ENCODE measurements at regions not wholly inside any gene's neighbourhood (a gene's known extent, or its start where the extent isn't known, plus 50 kb on each side); places are given as distances from the start of the nearest gene placed in this dataset.
A peak's percentile ranks its signal among the peaks of the same experiment; 100 is the strongest.

GRCh38 chr9:11755951-11756350 lies 937.2 kb upstream of the TYRP1 start:
- DNase-seq = no peak

GRCh38 chr9:11757408-11757807 lies 935.8 kb upstream of the TYRP1 start:
- DNase-seq = no peak

- DNase-seq = no peak
These were observed 935.2 kb upstream of the TYRP1 start for GRCh38 chr9:11758016-11758415.

- no peak for DNase-seq
These were observed 913.2 kb upstream of the TYRP1 start for GRCh38 chr9:11779971-11780370.

- DNase-seq = no peak
These were observed 900.3 kb upstream of the TYRP1 start for GRCh38 chr9:11792870-11793269.

- DNase-seq = no peak
These were observed 898.2 kb upstream of the TYRP1 start for GRCh38 chr9:11794984-11795383.

GRCh38 chr9:11805969-11806368 lies 887.2 kb upstream of the TYRP1 start:
- DNase-seq = no peak

- DNase-seq = no peak
These were observed 871.7 kb upstream of the TYRP1 start for GRCh38 chr9:11821306-11821975.

GRCh38 chr9:11828201-11828600 lies 865.0 kb upstream of the TYRP1 start:
- DNase-seq = no peak

- no peak for DNase-seq
These were observed 860.1 kb upstream of the TYRP1 start for GRCh38 chr9:11833056-11833455.

- DNase-seq = no peak
These were observed 824.4 kb upstream of the TYRP1 start for GRCh38 chr9:11868795-11869194.

GRCh38 chr9:11871852-11872251 lies 821.3 kb upstream of the TYRP1 start:
- peak; percentile 13 for DNase-seq

GRCh38 chr9:11872471-11872870 lies 820.7 kb upstream of the TYRP1 start:
- peak; percentile 37 for DNase-seq

GRCh38 chr9:11874414-11874813 lies 818.8 kb upstream of the TYRP1 start:
- peak; percentile 34 for DNase-seq

- no peak for DNase-seq
These were observed 800.8 kb upstream of the TYRP1 start for GRCh38 chr9:11892401-11892800.

- DNase-seq = no peak
These were observed 799.9 kb upstream of the TYRP1 start for GRCh38 chr9:11893331-11893730.

- DNase-seq = peak; percentile 31
These were observed 799.0 kb upstream of the TYRP1 start for GRCh38 chr9:11894136-11894535.

- DNase-seq = no peak
These were observed 790.6 kb upstream of the TYRP1 start for GRCh38 chr9:11902610-11903009.

- DNase-seq = no peak
These were observed 777.5 kb upstream of the TYRP1 start for GRCh38 chr9:11915699-11916098.

- no peak for DNase-seq
These were observed 764.3 kb upstream of the TYRP1 start for GRCh38 chr9:11928871-11929321.

GRCh38 chr9:11931109-11931508 lies 762.1 kb upstream of the TYRP1 start:
- DNase-seq = no peak

- no peak for DNase-seq
These were observed 761.4 kb upstream of the TYRP1 start for GRCh38 chr9:11931751-11932150.

GRCh38 chr9:11933926-11934325 lies 759.3 kb upstream of the TYRP1 start:
- DNase-seq = peak; percentile 40

- no peak for DNase-seq
These were observed 746.7 kb upstream of the TYRP1 start for GRCh38 chr9:11946531-11946930.

GRCh38 chr9:11962327-11962726 lies 730.9 kb upstream of the TYRP1 start:
- DNase-seq = no peak
